GM10266 (cell line): ENCODE measurements at regions not wholly inside any gene's neighbourhood (a gene's known extent, or its start where the extent isn't known, plus 50 kb on each side); places are given as distances from the start of the nearest gene placed in this dataset.

Source experiments
- DNase-seq: peaks from one replicate; pipeline ENCODE4 v3.0.0; 2012; ENCODE audit errors: extremely low spot score
- TF ChIP-seq, protein P1 (sequence below): IDR thresholded peaks from 2 replicates; pipeline ENCODE4 v1.5.1; 2012; ENCODE audit warnings: mild to moderate bottlenecking, low read depth; ENCODE audit not compliant: control insufficient read depth, insufficient read depth; ENCODE audit errors: missing control alignments

DNA sequence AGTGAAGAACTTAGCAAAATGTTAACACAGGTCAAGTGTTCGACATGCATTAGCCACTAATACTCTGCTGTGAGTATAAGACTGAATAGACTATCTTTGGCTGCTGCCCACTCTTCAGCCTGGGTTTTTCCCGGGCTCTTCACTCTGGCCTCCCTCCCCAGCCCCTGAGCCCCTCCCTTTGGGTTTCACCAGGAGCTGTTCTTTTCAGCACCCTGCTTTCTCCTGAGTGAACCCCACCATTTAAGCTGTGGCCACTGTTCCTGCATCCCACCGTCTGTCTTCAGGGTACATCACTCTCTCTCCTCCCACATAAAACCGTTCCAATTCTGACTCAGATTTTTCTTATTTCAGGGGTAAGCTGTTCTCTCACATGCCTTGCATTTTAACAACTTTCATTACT lies 92.0 kb upstream of the ASIC2 start:
- no peak for DNase-seq
- TF ChIP-seq, protein P1, sequence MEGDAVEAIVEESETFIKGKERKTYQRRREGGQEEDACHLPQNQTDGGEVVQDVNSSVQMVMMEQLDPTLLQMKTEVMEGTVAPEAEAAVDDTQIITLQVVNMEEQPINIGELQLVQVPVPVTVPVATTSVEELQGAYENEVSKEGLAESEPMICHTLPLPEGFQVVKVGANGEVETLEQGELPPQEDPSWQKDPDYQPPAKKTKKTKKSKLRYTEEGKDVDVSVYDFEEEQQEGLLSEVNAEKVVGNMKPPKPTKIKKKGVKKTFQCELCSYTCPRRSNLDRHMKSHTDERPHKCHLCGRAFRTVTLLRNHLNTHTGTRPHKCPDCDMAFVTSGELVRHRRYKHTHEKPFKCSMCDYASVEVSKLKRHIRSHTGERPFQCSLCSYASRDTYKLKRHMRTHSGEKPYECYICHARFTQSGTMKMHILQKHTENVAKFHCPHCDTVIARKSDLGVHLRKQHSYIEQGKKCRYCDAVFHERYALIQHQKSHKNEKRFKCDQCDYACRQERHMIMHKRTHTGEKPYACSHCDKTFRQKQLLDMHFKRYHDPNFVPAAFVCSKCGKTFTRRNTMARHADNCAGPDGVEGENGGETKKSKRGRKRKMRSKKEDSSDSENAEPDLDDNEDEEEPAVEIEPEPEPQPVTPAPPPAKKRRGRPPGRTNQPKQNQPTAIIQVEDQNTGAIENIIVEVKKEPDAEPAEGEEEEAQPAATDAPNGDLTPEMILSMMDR: no peak

DNA sequence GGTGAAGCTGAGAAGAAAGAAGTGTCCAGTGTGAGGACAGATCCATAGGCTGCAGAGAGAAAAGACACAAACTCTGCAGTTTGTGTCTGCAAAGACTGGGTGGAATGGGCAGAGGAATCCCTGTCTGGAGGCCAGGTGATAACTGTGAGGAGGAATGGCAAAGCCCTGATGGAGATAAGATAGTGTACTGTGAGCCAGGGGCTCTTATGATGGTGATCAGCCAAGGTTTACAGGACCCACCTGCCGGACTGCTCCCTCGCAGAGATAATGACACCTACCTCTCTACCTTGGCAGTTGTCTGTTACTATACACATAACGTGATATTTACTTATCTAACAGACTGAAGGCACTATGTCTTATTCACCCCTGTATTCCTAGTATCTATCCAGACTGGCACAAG lies 92.6 kb upstream of the ASIC2 start:
- TF ChIP-seq, protein P1: no peak
- DNase-seq: no peak

DNA sequence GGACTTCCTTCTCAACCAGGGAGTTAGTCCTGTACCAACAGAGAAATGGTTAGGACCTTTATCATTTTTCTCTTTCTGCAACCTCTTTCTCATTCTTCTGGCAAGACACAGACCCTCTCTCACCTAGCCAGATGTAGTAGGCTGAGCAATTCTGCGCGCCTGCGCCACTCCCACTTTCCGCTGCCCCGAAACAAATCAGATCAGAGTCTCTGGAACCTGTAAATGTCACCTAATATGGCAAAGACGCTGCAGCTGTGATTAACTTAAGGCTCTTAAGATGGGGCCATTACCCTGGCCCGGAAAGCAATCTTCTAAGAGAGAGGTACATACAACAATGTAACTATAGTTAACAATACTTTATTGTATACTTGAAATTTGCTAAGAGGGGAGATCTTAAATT lies 94.3 kb upstream of the ASIC2 start:
- DNase-seq: no peak
- TF ChIP-seq, protein P1: no peak

DNA sequence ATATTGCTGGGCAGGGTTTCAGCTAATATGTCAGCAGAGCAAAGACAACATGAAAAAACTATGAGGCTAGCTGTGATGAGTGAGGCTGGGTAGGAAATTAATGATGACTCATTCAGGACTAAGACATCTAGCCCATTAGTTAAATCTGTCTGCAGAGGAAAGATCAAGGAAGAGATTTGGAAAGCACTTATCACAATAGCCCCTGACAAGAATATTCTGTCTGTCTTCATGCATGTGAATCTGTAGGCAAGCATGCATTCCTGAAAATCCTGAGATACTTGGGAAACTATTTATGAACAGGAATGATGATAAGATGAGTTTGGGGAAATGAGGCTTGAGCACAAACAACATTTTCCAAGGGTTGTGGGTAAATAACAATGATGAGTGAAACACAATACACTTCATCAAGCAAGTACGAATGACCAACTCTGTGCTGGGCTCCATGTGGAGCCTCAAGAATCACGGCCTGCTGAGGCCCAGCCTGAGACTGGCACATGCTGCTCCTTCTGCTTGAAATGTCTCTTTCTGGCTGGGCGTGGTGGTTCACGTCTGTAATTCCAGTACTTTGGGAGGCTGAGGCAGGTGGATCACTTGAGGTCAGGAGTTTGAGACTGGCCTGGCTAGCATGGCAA lies 96.5 kb upstream of the ASIC2 start:
- no peak for DNase-seq

DNA sequence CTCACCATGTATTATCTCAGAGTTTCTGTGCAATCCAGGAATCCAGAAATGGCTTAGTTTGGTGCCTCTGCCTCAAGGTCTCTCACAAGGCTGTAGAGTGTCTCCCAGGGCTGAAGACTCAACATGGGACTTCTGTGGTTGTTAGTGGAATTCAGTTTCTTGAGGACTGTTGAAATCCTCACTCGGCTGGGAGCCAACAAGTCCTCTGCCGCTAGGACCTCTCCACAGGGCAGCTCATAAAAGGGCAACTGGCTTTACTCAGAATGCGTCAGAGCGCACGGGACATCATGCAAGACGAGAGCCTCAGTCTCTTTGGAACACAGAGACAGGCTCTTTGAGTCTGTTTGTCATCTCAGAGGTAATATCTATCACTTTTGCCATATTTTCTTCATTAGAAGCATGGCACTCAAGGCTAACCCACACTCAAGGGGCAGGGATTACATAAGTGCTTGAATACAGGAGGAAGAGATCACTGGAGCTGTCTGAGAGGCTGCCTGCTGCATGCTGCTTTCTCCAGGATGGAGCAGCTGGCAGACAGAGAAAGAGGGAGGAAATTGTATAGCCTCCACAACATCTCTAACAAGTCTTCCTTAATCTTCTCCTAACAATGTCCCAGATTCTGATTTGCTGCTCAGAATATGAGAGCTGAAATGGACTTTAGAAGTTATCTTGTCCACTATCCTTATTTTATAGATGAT lies 97.5 kb upstream of the ASIC2 start:
- TF ChIP-seq, protein P1: no peak
- no peak for DNase-seq

More for the DNA sequence above, 96.5 kb upstream of the ASIC2 start:
- TF ChIP-seq, protein P1: no peak

DNA sequence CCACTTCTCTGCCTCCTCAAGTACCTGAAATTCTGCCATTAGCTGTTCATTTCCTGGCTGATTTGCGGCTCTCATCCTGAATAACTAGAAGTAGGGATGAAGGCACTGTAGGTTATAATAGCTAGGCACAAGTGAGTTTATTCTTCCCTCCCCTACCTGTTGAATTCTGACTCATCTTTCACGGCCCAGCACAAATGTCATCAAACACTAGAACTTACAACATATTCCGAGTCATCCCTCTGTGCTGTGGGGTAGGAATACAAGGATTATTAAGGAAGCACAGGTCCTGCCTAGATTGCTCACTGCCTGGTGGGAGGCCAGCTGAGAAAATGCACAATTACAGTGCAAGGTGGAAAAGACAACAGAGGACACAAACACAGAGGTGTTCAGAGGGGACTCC lies 103.7 kb upstream of the ASIC2 start:
- no peak for DNase-seq
- TF ChIP-seq, protein P1: no peak

DNA sequence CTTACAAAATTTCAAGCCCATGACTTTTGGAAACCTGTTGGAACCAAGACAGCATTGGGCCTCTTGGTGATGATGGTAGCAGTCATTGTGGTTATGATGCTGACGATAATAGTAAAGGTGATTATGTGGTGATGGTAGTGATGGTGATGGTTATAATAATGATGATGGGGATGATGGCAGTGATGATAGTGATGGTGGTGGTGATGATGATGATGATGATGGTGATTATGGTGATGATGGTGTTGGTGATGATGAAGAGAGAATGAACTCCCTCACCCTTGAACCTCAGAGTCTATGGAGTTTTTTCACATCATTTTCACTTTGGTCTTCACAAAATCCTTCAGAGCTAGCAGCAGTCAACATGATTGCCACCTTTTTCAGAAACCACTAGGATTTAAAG lies 105.3 kb upstream of the ASIC2 start:
- DNase-seq: no peak
- TF ChIP-seq, protein P1: no peak
